ENCODE measurements at regions not wholly inside any gene's neighbourhood (a gene's known extent, or its start where the extent isn't known, plus 50 kb on each side); places are given as distances from the start of the nearest gene placed in this dataset.
"Not testable (repeated sequence)": the region's sequence is repeated elsewhere in the genome, so short reads cannot be mapped to it uniquely, and the experiment has no call there.

- H3K9me3 ChIP-seq (ENCODE audit: control insufficient read depth, insufficient read depth, low read length); H3K27me3 ChIP-seq (ENCODE audit: control insufficient read depth, insufficient read depth, low read length); H3K4me3 ChIP-seq (ENCODE audit: low read depth, low read length); H3K27ac ChIP-seq (ENCODE audit: low read depth, low read length); DNase-seq (ENCODE audit: low read depth, low spot score): not testable (repeated sequence)
- CTCF ChIA-PET: interaction anchor here (1.2 to 2.1 kb wide), 2 partner anchors 36 to 425 kb away, joined by 4 to 5 read pairs; partner anchors contain the start of gene ZNF25
- POLR2A ChIA-PET: interaction anchor here (0.6 kb wide), 1 partner anchor 367 kb away, joined by 9 read pairs; no protein-coding TSS in a partner anchor
These were observed 307.4 kb downstream of the ZNF37A start for GRCh38 chr10:38401565-38401964.

GRCh38 chr10:38402442-38403346 is 308.6 kb downstream of the ZNF37A start:
- peak overlapping the region; percentile 89 for H3K27ac ChIP-seq (ENCODE audit: low read depth, low read length)
- CTCF ChIA-PET: interaction anchor here (1.2 to 2.1 kb wide), 2 partner anchors 37 to 426 kb away, joined by 4 to 5 read pairs; partner anchors contain the start of gene ZNF25
- POLR2A ChIA-PET: interaction anchor here (0.6 to 1.2 kb wide), 2 partner anchors 368 to 426 kb away, joined by 4 to 9 read pairs; no protein-coding TSS in a partner anchor
- not testable (repeated sequence) for H3K9me3 ChIP-seq (ENCODE audit: control insufficient read depth, insufficient read depth, low read length); H3K27me3 ChIP-seq (ENCODE audit: control insufficient read depth, insufficient read depth, low read length)
- H3K4me3 ChIP-seq (ENCODE audit: low read depth, low read length): peak overlapping the region; percentile 74
- peak; percentile 85 for DNase-seq (ENCODE audit: low read depth, low spot score)

GRCh38 chr10:38403347-38404117 is 309.4 kb downstream of the ZNF37A start:
- ChIA-PET CTCF (interaction anchor here (2.1 kb wide), 1 partner anchor 427 kb away, joined by 5 read pairs; the partner anchor contains the start of gene ZNF25), POLR2A (interaction anchor here (1.2 kb wide), 1 partner anchor 427 kb away, joined by 4 read pairs; no protein-coding TSS in a partner anchor)
- H3K27me3 ChIP-seq (ENCODE audit: control insufficient read depth, insufficient read depth, low read length); H3K9me3 ChIP-seq (ENCODE audit: control insufficient read depth, insufficient read depth, low read length); DNase-seq (ENCODE audit: low read depth, low spot score): not testable (repeated sequence)
- peak overlapping the region; percentile 59 for H3K4me3 ChIP-seq (ENCODE audit: low read depth, low read length)
- H3K27ac ChIP-seq (ENCODE audit: low read depth, low read length): peak overlapping the region; percentile 82

GRCh38 chr10:38423634-38424033 is 329.5 kb downstream of the ZNF37A start:
- POLR2A ChIA-PET; H3K9me3 ChIP-seq (ENCODE audit: control insufficient read depth, insufficient read depth, low read length); DNase-seq (ENCODE audit: low read depth, low spot score); H3K27ac ChIP-seq (ENCODE audit: low read depth, low read length); H3K27me3 ChIP-seq (ENCODE audit: control insufficient read depth, insufficient read depth, low read length); CTCF ChIA-PET; H3K4me3 ChIP-seq (ENCODE audit: low read depth, low read length): not testable (repeated sequence)

- H3K9me3 ChIP-seq (ENCODE audit: control insufficient read depth, insufficient read depth, low read length); POLR2A ChIA-PET; DNase-seq (ENCODE audit: low read depth, low spot score); CTCF ChIA-PET; H3K27ac ChIP-seq (ENCODE audit: low read depth, low read length); H3K4me3 ChIP-seq (ENCODE audit: low read depth, low read length); H3K27me3 ChIP-seq (ENCODE audit: control insufficient read depth, insufficient read depth, low read length): not testable (repeated sequence)
These were observed 336.1 kb downstream of the ZNF37A start for GRCh38 chr10:38430242-38430641.

- H3K27me3 ChIP-seq (ENCODE audit: control insufficient read depth, insufficient read depth, low read length); H3K9me3 ChIP-seq (ENCODE audit: control insufficient read depth, insufficient read depth, low read length); H3K27ac ChIP-seq (ENCODE audit: low read depth, low read length); CTCF ChIA-PET; POLR2A ChIA-PET; H3K4me3 ChIP-seq (ENCODE audit: low read depth, low read length): not testable (repeated sequence)
- DNase-seq (ENCODE audit: low read depth, low spot score): peak; percentile 1
These were observed 343.2 kb downstream of the ZNF37A start for GRCh38 chr10:38437359-38437758.

- H3K27me3 ChIP-seq (ENCODE audit: control insufficient read depth, insufficient read depth, low read length); POLR2A ChIA-PET; H3K4me3 ChIP-seq (ENCODE audit: low read depth, low read length); DNase-seq (ENCODE audit: low read depth, low spot score); H3K27ac ChIP-seq (ENCODE audit: low read depth, low read length); CTCF ChIA-PET: not testable (repeated sequence)
- peaks cover 42% of the 10 kb centered on the region; the same call in 1 of the 2 replicates for H3K9me3 ChIP-seq (ENCODE audit: control insufficient read depth, insufficient read depth, low read length)
These were observed 354.6 kb downstream of the ZNF37A start for GRCh38 chr10:38448614-38449355.

GRCh38 chr10:38449618-38450017 is 355.5 kb downstream of the ZNF37A start:
- H3K27ac ChIP-seq (ENCODE audit: low read depth, low read length); CTCF ChIA-PET; POLR2A ChIA-PET; DNase-seq (ENCODE audit: low read depth, low spot score); H3K27me3 ChIP-seq (ENCODE audit: control insufficient read depth, insufficient read depth, low read length); H3K4me3 ChIP-seq (ENCODE audit: low read depth, low read length): not testable (repeated sequence)
- H3K9me3 ChIP-seq (ENCODE audit: control insufficient read depth, insufficient read depth, low read length): peaks cover 44% of the 10 kb centered on the region; the same call in 1 of the 2 replicates

- CTCF ChIA-PET, POLR2A ChIA-PET: not testable (repeated sequence)
- peaks cover 49% of the 10 kb centered on the region; the same call in 1 of the 2 replicates for H3K9me3 ChIP-seq (ENCODE audit: control insufficient read depth, insufficient read depth, low read length)
These were observed 356.4 kb downstream of the ZNF37A start for GRCh38 chr10:38450372-38451057.

GRCh38 chr10:38451306-38451967 is 357.3 kb downstream of the ZNF37A start:
- POLR2A ChIA-PET; H3K4me3 ChIP-seq (ENCODE audit: low read depth, low read length); DNase-seq (ENCODE audit: low read depth, low spot score); H3K27me3 ChIP-seq (ENCODE audit: control insufficient read depth, insufficient read depth, low read length); H3K27ac ChIP-seq (ENCODE audit: low read depth, low read length); CTCF ChIA-PET: not testable (repeated sequence)
- H3K9me3 ChIP-seq (ENCODE audit: control insufficient read depth, insufficient read depth, low read length): peaks cover 49% of the 10 kb centered on the region; the same call in 1 of the 2 replicates

More at GRCh38 chr10:38450372-38451057, 356.4 kb downstream of the ZNF37A start:
- H3K4me3 ChIP-seq (ENCODE audit: low read depth, low read length); H3K27me3 ChIP-seq (ENCODE audit: control insufficient read depth, insufficient read depth, low read length); H3K27ac ChIP-seq (ENCODE audit: low read depth, low read length); DNase-seq (ENCODE audit: low read depth, low spot score): not testable (repeated sequence)

All from AG04450 (cell line).